GM23248 (cell line): ENCODE measurements at regions not wholly inside any gene's neighbourhood (a gene's known extent, or its start where the extent isn't known, plus 50 kb on each side); places are given as distances from the start of the nearest gene placed in this dataset.

Experiments
- EZH2 ChIP-seq: fragments of 200-600 bp; sonication (generic); IDR thresholded peaks from 2 replicates; pipeline ENCODE4 v1.6.1; 2018; ENCODE audit warnings: antibody characterized with exemption, mild to moderate bottlenecking; ENCODE audit not compliant: insufficient read depth, poor library complexity, severe bottlenecking
- EZH2phosphoT487 ChIP-seq: fragments of 200-600 bp; sonication (generic); IDR thresholded peaks from 2 replicates; pipeline ENCODE4 v1.6.1; 2018; ENCODE audit warnings: antibody characterized with exemption, moderate library complexity, mild to moderate bottlenecking, low read depth; ENCODE audit not compliant: insufficient read depth

- TF ChIP-seq EZH2 (no peak), EZH2phosphoT487 (no peak)
Measured at GRCh38 chr2:177059293-177059692, 153.3 kb upstream of the HNRNPA3 start.
